WTC11 (cell line): ENCODE measurements at regions not wholly inside any gene's neighbourhood (a gene's known extent, or its start where the extent isn't known, plus 50 kb on each side); places are given as distances from the start of the nearest gene placed in this dataset.

ENCODE experiments used
- ATAC-seq: fragments of 200-7000 bp; cut with Tn5 transposase; 2 replicates; pipeline ENCODE4 v1.10.0; 2021; ENCODE audit warnings: mild to moderate bottlenecking, moderate library complexity
- CTCF ChIA-PET: fragments of 300-600 bp; sonication (Branson Sonifier 250); formaldehyde crosslinking; loops from one replicate; lab custom pipeline; 2021; ENCODE audit warnings: antibody characterized with exemption; lab: Charles Lee
- POLR2A ChIA-PET: fragments of 350-600 bp; sonication (Branson Sonifier 250); formaldehyde crosslinking; loops from one replicate; lab custom pipeline; 2021; ENCODE audit warnings: antibody characterized with exemption; lab: Charles Lee
- DNase-seq: peaks from one replicate; pipeline ENCODE4 v3.0.0; 2021; ENCODE audit warnings: low spot score
- H3K27ac Mint-ChIP-seq: 2 replicates; pipeline ENCODE4 v1.8.0; 2021; ENCODE audit warnings: mixed read lengths
- H3K27me3 Mint-ChIP-seq: 2 replicates; pipeline ENCODE4 v1.8.0; 2021; ENCODE audit warnings: low read depth, mild to moderate bottlenecking, moderate library complexity, mixed read lengths
- H3K36me3 Mint-ChIP-seq: 2 replicates; pipeline ENCODE4 v1.8.0; 2021; ENCODE audit warnings: mixed read lengths
- H3K4me1 Mint-ChIP-seq: 2 replicates; pipeline ENCODE4 v1.8.0; 2022; ENCODE audit warnings: mixed read lengths
- H3K4me3 Mint-ChIP-seq: 2 replicates; pipeline ENCODE4 v1.8.0; 2021; ENCODE audit warnings: mild to moderate bottlenecking, moderate library complexity, mixed read lengths
- H3K9me3 Mint-ChIP-seq: 2 replicates; pipeline ENCODE4 v1.8.0; 2021; ENCODE audit warnings: mixed read lengths
- AFF4 ChIP-seq: sonication (generic); formaldehyde crosslinking; IDR thresholded peaks from 2 replicates; pipeline ENCODE4 v1.8.1; 2023; ENCODE audit warnings: mild to moderate bottlenecking, missing genetic modification reagents, borderline replicate concordance
- AR ChIP-seq: fragments of 250-450 bp; sonication (Bioruptor Pico); IDR thresholded peaks from 2 replicates; pipeline ENCODE4 v1.9.0; 2021; ENCODE audit warnings: mild to moderate bottlenecking
- ARID4B ChIP-seq: sonication (generic); formaldehyde crosslinking; IDR thresholded peaks from 2 replicates; pipeline ENCODE4 v1.8.0; 2023; ENCODE audit warnings: missing genetic modification reagents, mild to moderate bottlenecking, borderline replicate concordance
- ATF3 ChIP-seq: sonication (generic); formaldehyde crosslinking; conservative IDR thresholded peaks from 2 replicates; pipeline ENCODE4 v1.8.1; 2022; ENCODE audit warnings: mild to moderate bottlenecking, missing genetic modification reagents
- E2F4 ChIP-seq: sonication (generic); formaldehyde crosslinking; IDR thresholded peaks from 2 replicates; pipeline ENCODE4 v1.8.1; 2022; ENCODE audit warnings: low read depth, mild to moderate bottlenecking, moderate library complexity, missing genetic modification reagents, borderline replicate concordance
- EMX1 ChIP-seq: fragments of 250-450 bp; sonication (Bioruptor Pico); IDR thresholded peaks from 2 replicates; pipeline ENCODE4 v1.8.0; 2021; ENCODE audit warnings: mild to moderate bottlenecking
- IRF2 ChIP-seq: sonication (generic); formaldehyde crosslinking; IDR thresholded peaks from 2 replicates; pipeline ENCODE4 v1.8.0; 2022; ENCODE audit warnings: low read depth, missing genetic modification reagents, borderline replicate concordance
- JAZF1 ChIP-seq: fragments of 250-450 bp; sonication (Bioruptor Pico); IDR thresholded peaks from 2 replicates; pipeline ENCODE4 v1.9.0; 2021; ENCODE audit warnings: moderate library complexity, mild to moderate bottlenecking, inconsistent platforms
- NR3C1 ChIP-seq: sonication (generic); formaldehyde crosslinking; conservative IDR thresholded peaks from 2 replicates; pipeline ENCODE4 v1.8.1; 2023; ENCODE audit warnings: low read depth, mild to moderate bottlenecking, missing genetic modification reagents
- OVOL2 ChIP-seq: fragments of 250-450 bp; sonication (Bioruptor Pico); IDR thresholded peaks from 2 replicates; pipeline ENCODE4 v1.9.0; 2021; ENCODE audit warnings: mild to moderate bottlenecking, borderline replicate concordance
- RORB ChIP-seq: fragments of 250-450 bp; sonication (Bioruptor Pico); IDR thresholded peaks from 2 replicates; pipeline ENCODE4 v1.9.0; 2021; ENCODE audit warnings: mild to moderate bottlenecking
- SOX15 ChIP-seq: fragments of 250-450 bp; sonication (Bioruptor Pico); IDR thresholded peaks from 2 replicates; pipeline ENCODE4 v1.9.0; 2021; ENCODE audit warnings: mild to moderate bottlenecking
- TEAD1 ChIP-seq: sonication (generic); formaldehyde crosslinking; IDR thresholded peaks from 2 replicates; pipeline ENCODE4 v1.8.0; 2022; ENCODE audit warnings: mild to moderate bottlenecking, missing genetic modification reagents
- TP53 ChIP-seq: sonication (generic); formaldehyde crosslinking; IDR thresholded peaks from 2 replicates; pipeline ENCODE4 v1.8.1; 2023; ENCODE audit warnings: mild to moderate bottlenecking, missing genetic modification reagents
- ZNF281 ChIP-seq: sonication (generic); formaldehyde crosslinking; IDR thresholded peaks from 2 replicates; pipeline ENCODE4 v1.8.0; 2023; ENCODE audit warnings: mild to moderate bottlenecking, missing genetic modification reagents
- ZNF396 ChIP-seq: fragments of 250-450 bp; sonication (Bioruptor Pico); IDR thresholded peaks from 2 replicates; pipeline ENCODE4 v1.8.0; 2021; ENCODE audit warnings: mild to moderate bottlenecking, moderate library complexity, borderline replicate concordance
- ZNF512 ChIP-seq: sonication (generic); formaldehyde crosslinking; IDR thresholded peaks from 2 replicates; pipeline ENCODE4 v1.8.1; 2022; ENCODE audit warnings: missing genetic modification reagents, borderline replicate concordance
- ZNF671 ChIP-seq: fragments of 250-450 bp; sonication (Bioruptor Pico); IDR thresholded peaks from 2 replicates; pipeline ENCODE4 v1.8.0; 2021; ENCODE audit warnings: mild to moderate bottlenecking

- TF ChIP-seq ZNF512 (CRISPR knock-in tag) (no peak), AFF4 (no peak), ZNF671 (CRISPR knock-in tag) (no peak), JAZF1 (no peak), ATF3 (CRISPR knock-in tag) (no peak), RORB (no peak), ZNF396 (CRISPR knock-in tag) (no peak), ZNF281 (CRISPR knock-in tag) (no peak), ARID4B (CRISPR knock-in tag) (no peak), TP53 (CRISPR knock-in tag) (no peak)
Observed at GRCh38 chr12:104895415-104895814, 62.7 kb downstream of the SLC41A2 start (continued).

- Mint-ChIP-seq H3K36me3 (no peaks in the 10 kb centered on the region), H3K9me3 (peaks cover 5% of the 10 kb centered on the region), H3K27ac (no peak overlapping the region), H3K4me3 (no peak overlapping the region), H3K4me1 (no peaks in the 10 kb centered on the region), H3K27me3 (no peaks in the 10 kb centered on the region)
- no peak for DNase-seq
- ChIA-PET POLR2A (no interaction called here), CTCF (interaction anchor here (1.6 kb wide), 1 partner anchor 509 kb away, joined by 3 read pairs; no protein-coding TSS in a partner anchor)
- ATAC-seq, result no peak
- TF ChIP-seq EMX1 (CRISPR knock-in tag) (no peak), NR3C1 (CRISPR knock-in tag) (no peak), IRF2 (CRISPR knock-in tag) (no peak), OVOL2 (no peak), AR (CRISPR knock-in tag) (no peak), SOX15 (CRISPR knock-in tag) (no peak), TEAD1 (CRISPR knock-in tag) (no peak), E2F4 (CRISPR knock-in tag) (no peak)
Observed at GRCh38 chr12:104890476-104891096, 67.5 kb downstream of the SLC41A2 start.
